K562 (cell line): ENCODE measurements at regions not wholly inside any gene's neighbourhood (a gene's known extent, or its start where the extent isn't known, plus 50 kb on each side); places are given as distances from the start of the nearest gene placed in this dataset.

Experiments
- CTCF ChIP-seq, 3 experiments: IDR thresholded peaks in 2 of 3; conservative IDR thresholded peaks in 1 of 3; 2 replicates each; pipeline ENCODE4 v1.5.1; 2011 to 2012; ENCODE audit warnings: low read length in 3 of 3, mild to moderate bottlenecking in 3 of 3, control low read depth in 2 of 3, improper control_type of control experiment in 1 of 3, inconsistent platforms in 1 of 3, low read depth in 1 of 3, mixed read lengths in 1 of 3, moderate library complexity in 1 of 3; ENCODE audit not compliant: insufficient read depth in 2 of 3
- FOXP4 ChIP-seq: sonication (generic); formaldehyde crosslinking; IDR thresholded peaks from 2 replicates; pipeline ENCODE4 v1.8.0; 2022; ENCODE audit warnings: mild to moderate bottlenecking, missing genetic modification reagents, borderline replicate concordance
- GATA2 ChIP-seq: sonication (generic); formaldehyde crosslinking; IDR thresholded peaks from 2 replicates; pipeline ENCODE4 v1.4.0; 2020; ENCODE audit warnings: mild to moderate bottlenecking, missing genetic modification reagents
- GTF2F1 ChIP-seq: IDR thresholded peaks from 2 replicates; pipeline ENCODE4 v1.6.1; 2011; ENCODE audit warnings: low read depth, low read length, improper control_type of control experiment
- HOMEZ ChIP-seq: fragments of 250-450 bp; sonication (Bioruptor Pico); IDR thresholded peaks from 2 replicates; pipeline ENCODE4 v1.4.0; 2020; ENCODE audit warnings: mild to moderate bottlenecking, moderate library complexity
- NRF1 ChIP-seq, 2 experiments: fragments of 450-650 bp; IDR thresholded peaks in 1 of 2; conservative IDR thresholded peaks in 1 of 2; 2 replicates each; pipeline ENCODE4 v1.6.1; 2014; ENCODE audit warnings: mild to moderate bottlenecking in 2 of 2
- POLR2A ChIP-seq: fragments of 450-650 bp; conservative IDR thresholded peaks from 2 replicates; pipeline ENCODE4 v1.6.1; 2016
- SIN3A ChIP-seq, 2 experiments: fragments of 150-350 bp in 1 of 2; IDR thresholded peaks; 2 replicates each; pipeline ENCODE4 v1.6.1; 2011 to 2016; ENCODE audit warnings: borderline replicate concordance in 2 of 2, low read depth in 2 of 2, low read length in 2 of 2, mild to moderate bottlenecking in 2 of 2, moderate library complexity in 2 of 2; ENCODE audit not compliant: control insufficient read depth in 1 of 2
- SLC30A9 ChIP-seq: fragments of 250-450 bp; sonication (Bioruptor Pico); IDR thresholded peaks from 2 replicates; pipeline ENCODE4 v1.8.0; 2022; ENCODE audit warnings: mild to moderate bottlenecking, moderate library complexity
- TAF1 ChIP-seq: IDR thresholded peaks from 2 replicates; pipeline ENCODE4 v1.6.1; 2011; ENCODE audit warnings: mild to moderate bottlenecking, low read length, moderate library complexity; ENCODE audit not compliant: insufficient read depth, control insufficient read depth, severe bottlenecking; ENCODE audit errors: extremely low read depth
- TFAP4 ChIP-seq: sonication (generic); formaldehyde crosslinking; IDR thresholded peaks from 2 replicates; pipeline ENCODE4 v1.8.0; 2022; ENCODE audit warnings: missing genetic modification reagents, mild to moderate bottlenecking, moderate library complexity, borderline replicate concordance
- ZNF699 ChIP-seq: fragments of 250-450 bp; sonication (Bioruptor Pico); IDR thresholded peaks from 2 replicates; pipeline ENCODE4 v1.8.0; 2021; ENCODE audit warnings: mild to moderate bottlenecking, moderate library complexity; ENCODE audit not compliant: insufficient replicate concordance
- ZNF717 ChIP-seq: fragments of 250-450 bp; sonication (Bioruptor Pico); IDR thresholded peaks from 2 replicates; pipeline ENCODE4 v1.5.0; 2021

- no peak for TF ChIP-seq POLR2A
- no peak for TF ChIP-seq ZNF699 (CRISPR knock-in tag)
- TF ChIP-seq GTF2F1: no peak
- TF ChIP-seq TFAP4 (CRISPR knock-in tag): no peak
- no peak for TF ChIP-seq GATA2 (CRISPR knock-in tag)
- no peak for TF ChIP-seq FOXP4 (CRISPR knock-in tag)
- no peak for TF ChIP-seq SIN3A (IDR thresholded peaks at IDR 0.05; ENCODE audit: borderline replicate concordance in 2 of 2, control insufficient read depth in 1 of 2, low read depth in 2 of 2, low read length in 2 of 2)
- TF ChIP-seq TAF1: no peak
- TF ChIP-seq ZNF717 (CRISPR knock-in tag): no peak
- no peak for TF ChIP-seq HOMEZ (CRISPR knock-in tag)
- no peak for TF ChIP-seq SLC30A9 (CRISPR knock-in tag)
- no peak for TF ChIP-seq CTCF (IDR thresholded peaks at IDR 0.05 in 2 of 3, conservative IDR thresholded peaks at IDR 0.05 in 1 of 3; ENCODE audit: insufficient read depth in 2 of 3, low read depth in 1 of 3, low read length in 3 of 3)
- TF ChIP-seq NRF1 (conservative IDR thresholded peaks at IDR 0.05 in 1 of 2, IDR thresholded peaks at IDR 0.05 in 1 of 2): no peak
Measured at GRCh38 chr6:132948889-132949288, 134.5 kb downstream of the RPS12 start.
